ENCODE measurements at regions not wholly inside any gene's neighbourhood (a gene's known extent, or its start where the extent isn't known, plus 50 kb on each side); places are given as distances from the start of the nearest gene placed in this dataset.
"Not testable (repeated sequence)": the region's sequence is repeated elsewhere in the genome, so short reads cannot be mapped to it uniquely, and the experiment has no call there.

DNA sequence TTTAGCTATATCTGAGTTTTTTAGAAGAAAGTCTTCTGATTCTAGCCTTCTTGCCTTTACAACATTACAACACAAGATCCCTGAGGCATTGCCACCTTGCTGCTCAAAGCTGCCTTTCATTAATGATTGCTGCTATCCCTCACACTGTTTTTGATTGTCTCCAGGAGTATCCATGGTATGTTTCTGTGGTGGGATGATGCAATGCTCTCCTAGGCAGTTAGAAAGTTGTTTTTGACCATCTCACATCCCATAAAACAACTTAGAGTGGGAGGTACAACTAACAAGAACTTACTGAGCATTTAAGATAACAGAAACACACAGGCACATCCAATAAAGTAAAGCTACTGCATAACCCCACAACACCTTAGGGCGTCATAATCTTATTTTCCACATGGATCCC is 1156.0 kb upstream of the LRRTM3 start:
- DNase-seq = no peak

DNA sequence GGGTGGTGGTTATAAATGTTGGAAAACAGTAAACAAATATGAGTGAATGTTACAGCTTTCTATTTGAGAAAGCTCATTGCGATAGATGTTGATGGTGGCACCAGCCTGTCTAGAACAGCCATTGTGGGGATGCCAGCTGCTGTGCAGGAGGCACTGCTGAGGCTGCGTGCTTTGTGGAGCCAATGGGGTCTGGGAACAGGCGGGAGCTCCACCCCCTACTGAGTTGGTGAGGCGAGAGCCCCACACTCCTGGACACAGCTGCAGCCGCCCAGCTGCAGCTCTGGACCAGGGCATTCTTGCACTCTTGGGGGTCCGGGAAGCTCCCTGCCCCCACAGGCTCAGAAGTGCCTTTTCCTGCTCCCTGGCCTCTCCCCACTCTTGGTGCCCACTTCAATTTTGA is 1147.1 kb upstream of the LRRTM3 start:
- DNase-seq = no peak

GRCh38 chr10:65779985-65780384 is 1145.9 kb upstream of the LRRTM3 start:
- DNase-seq = no peak

- no peak for DNase-seq
Measured at GRCh38 chr10:65786279-65786678, 1139.6 kb upstream of the LRRTM3 start.

- no peak for DNase-seq
Measured at GRCh38 chr10:65787571-65787970, 1138.3 kb upstream of the LRRTM3 start.

DNA sequence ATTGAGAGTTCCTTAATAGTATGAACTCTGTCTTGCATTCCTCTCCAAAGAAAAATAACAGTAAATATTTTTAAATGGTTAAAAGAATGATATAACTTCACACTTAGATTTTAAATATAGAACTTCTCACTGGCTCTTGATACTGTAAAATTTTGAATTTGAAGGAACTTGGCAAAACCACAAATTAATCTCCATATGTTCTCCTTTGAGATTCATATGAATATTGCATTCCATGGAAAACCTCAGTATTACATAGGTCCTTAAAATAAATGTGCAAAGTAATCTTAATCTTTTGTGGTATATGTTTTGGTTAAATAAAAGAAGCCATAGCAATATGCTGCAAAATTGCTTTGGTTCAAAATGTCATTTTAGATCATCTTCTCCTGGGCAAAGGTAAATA is 1137.6 kb upstream of the LRRTM3 start:
- no peak for DNase-seq

DNA sequence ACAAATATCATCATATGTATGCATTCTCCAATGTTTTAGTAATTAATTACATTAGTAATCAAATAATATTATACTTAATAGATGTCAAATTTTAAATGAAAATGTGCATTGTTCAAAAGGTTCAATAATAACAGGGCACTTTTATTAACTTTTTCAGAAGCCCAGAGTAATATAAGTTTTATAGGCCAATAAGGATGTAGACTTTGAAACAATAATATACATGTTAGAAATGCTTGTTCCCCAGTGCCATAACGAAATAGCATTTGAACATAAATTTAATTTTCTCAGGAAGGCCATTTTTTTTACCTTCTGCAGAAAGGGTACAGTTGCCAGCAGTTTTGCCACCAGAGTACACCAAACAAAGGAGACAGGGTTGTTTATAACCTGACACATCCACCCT is 1133.9 kb upstream of the LRRTM3 start:
- DNase-seq = no peak

DNA sequence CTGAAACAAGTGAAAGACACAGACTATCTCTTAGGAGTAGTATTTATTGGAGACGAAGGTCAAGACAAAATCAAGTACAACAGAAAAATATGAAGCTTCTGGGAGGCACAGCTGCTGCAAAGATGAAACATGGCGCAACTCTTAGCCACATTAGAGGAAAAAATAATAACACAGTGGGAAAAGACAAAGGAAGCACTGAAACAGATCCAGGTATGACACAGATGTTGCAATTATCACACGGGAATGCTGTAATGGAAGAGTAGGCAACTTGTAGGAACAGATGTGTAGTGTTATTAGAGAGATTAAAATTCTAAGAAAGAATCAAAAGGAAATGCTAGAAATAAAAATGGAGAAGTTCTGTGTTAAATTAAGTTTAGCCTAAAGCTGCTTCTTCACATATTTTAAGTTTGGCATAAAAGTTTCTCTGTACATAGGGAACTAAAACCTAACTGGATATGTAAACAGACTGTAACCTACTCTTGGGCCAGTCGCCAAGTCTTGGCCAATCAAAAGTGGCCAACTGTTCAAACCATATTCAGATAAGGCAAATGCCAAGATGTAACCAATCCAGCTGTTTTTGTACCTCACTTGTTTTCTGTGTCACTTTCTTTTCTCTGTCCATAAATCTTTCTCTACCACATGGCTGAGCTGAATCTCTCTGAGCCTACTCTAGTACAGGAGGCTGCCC is 1132.0 kb upstream of the LRRTM3 start:
- no peak for DNase-seq

DNA sequence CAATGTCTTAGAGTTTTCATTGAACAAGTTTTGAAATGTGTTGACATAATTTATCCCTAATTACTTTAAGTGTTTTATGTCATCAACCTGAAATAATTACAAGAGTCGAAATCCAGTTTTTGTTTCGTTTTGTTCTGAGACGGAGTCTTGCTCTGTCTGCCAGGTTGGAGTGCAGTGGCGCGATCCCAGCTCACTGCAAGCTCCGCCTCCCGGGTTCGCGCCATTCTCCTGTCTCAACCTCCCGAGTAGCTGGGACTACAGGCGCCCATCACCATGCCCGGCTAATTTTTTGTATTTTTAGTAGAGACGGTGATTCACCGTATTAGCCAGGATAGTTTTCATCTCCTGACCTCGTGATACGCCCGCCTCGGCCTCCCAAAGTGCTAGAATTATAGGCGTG is 1131.0 kb upstream of the LRRTM3 start:
- DNase-seq = not testable (repeated sequence)

GRCh38 chr10:65796472-65796871 is 1129.4 kb upstream of the LRRTM3 start:
- DNase-seq = no peak

- no peak for DNase-seq
Measured at GRCh38 chr10:65798133-65798532, 1127.7 kb upstream of the LRRTM3 start.

DNA sequence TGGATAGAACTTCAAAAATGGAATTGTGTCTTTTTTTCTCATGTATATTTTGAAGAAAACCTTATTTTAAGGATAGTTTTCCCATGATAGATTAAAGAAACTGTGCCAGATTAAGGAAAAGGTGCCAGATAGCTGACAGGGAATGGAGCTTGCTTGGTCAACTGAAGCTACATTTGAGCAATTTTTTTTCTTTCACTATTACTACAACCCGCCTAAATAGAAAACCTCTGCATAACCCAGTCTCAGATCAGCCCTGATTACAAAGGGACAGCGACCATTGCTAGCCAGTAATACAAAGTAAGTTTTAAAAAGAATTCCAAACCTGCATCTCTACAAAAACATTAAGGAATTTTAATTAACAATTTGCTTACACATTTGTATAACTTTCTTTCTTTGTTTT is 1123.4 kb upstream of the LRRTM3 start:
- DNase-seq = no peak

GRCh38 chr10:65805511-65805910 is 1120.3 kb upstream of the LRRTM3 start:
- no peak for DNase-seq

DNA sequence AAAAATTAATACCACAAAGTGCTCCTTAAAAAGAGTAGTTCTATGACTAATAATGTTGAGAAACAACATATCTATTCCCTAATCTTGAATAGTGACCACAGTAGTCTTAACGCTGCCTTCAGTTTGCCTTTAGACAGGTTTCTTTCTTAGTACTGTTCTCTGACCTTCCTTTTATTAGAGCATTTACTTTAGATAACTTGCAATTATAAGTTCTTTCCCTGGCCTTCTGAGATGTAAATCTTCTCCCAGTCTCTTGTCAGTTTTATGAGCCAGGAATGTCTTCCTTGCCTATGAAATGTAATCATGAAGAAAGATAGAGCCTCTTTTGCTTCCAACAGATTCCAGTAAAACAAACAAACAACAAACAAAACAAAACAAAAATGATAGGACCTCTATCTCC is 1119.8 kb upstream of the LRRTM3 start:
- no peak for DNase-seq

GRCh38 chr10:65808687-65809333 is 1117.0 kb upstream of the LRRTM3 start:
- no peak for DNase-seq

DNA sequence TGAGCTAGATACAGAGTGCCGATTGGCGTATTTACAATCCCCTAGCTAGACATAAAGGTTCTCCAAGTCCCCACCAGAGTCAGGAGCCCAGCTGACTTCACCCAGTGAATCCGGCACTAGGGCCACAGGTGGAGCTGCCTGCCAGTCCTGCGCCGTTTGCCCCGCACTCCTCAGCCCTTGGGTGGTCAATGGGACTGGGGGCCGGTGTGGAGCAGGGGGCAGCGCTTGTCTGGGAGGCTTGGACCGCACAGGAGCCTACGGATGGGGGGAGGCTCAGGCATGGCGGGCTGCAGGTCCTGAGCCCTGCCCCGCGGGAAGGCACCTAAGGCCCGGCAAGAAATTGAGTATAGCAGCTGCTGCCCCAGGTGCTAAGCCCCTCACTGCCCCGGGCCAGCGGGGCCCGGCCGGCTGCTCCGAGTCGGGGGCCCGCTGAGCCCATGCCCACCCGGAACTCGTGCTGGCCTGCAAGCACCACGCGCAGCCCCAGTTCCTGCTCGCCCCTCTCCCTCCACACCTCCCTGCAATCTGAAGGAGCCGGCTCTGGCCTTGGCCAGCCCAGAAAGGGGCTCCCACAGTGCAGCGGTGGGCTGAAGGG is 1113.8 kb upstream of the LRRTM3 start:
- no peak for DNase-seq

DNA sequence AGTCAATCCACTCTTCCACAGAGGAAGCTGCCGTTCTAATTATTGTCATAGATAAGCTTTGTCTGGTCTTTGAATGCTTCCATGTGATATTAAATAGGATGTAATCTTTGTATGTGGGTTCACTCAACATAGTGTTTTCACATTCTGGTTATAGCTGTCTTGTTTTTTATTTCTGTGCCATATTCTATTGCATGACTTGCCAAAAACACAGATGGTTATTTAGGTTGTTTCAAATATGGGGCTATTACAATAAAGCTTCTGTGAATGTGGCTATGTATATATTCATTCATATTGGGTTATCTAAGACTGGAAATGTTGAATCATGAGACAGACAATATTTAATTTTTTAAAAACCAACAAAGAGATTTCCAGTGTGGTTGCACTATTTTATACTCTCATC is 1109.3 kb upstream of the LRRTM3 start:
- DNase-seq = no peak

DNA sequence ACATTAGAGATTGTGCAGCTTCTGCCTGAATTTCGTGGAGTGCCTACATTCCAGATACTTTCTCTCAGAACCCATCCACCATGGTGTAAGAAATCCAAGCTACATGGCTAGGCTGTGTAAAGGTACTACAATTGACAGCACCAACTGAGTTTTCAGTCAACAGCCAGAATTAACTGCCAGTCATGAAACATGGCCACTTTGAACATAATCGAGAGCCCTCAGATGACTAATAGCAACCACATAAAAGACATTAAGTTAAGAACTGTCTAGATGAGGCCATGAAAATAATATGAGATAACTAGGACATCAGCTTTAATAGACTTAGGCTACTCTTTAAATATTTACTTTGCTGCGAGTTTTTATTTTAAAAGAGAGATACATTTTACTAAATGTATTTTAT is 1106.8 kb upstream of the LRRTM3 start:
- DNase-seq = no peak

DNA sequence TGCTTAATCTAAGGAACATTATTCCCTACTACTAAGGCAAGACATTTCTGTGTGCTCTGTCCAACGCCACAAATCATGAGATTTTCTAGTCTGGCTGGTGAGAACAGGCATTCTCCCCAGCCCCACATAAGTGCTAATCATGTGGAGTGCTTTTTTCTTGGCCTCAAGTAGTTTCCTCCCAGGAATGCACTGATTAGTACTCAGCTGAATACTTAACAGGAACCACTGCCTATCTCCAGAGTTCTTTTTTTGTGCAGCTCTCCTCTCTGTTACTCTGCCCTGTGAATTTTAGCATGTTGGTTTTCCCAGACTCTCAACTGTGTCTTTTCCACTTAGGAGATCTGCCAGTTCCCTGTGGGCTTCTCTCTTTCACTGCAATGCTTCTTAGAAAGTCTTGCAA is 1098.5 kb upstream of the LRRTM3 start:
- DNase-seq = no peak

- DNase-seq = no peak
Measured at GRCh38 chr10:65838811-65839210, 1087.0 kb upstream of the LRRTM3 start.

GRCh38 chr10:65843203-65843602 is 1082.6 kb upstream of the LRRTM3 start:
- no peak for DNase-seq

GRCh38 chr10:65845916-65846315 is 1079.9 kb upstream of the LRRTM3 start:
- no peak for DNase-seq

- DNase-seq = no peak
Measured at GRCh38 chr10:65846541-65846940, 1079.3 kb upstream of the LRRTM3 start.

- no peak for DNase-seq
Measured at GRCh38 chr10:65846949-65847348, 1078.9 kb upstream of the LRRTM3 start.
